Ovary (tissue), 7 donors: ENCODE measurements at regions not wholly inside any gene's neighbourhood (a gene's known extent, or its start where the extent isn't known, plus 50 kb on each side); places are given as distances from the start of the nearest gene placed in this dataset.

Source experiments
- DNase-seq, 5 donors: peaks; one replicate each; pipeline ENCODE4 v3.0.0-alpha.2; 2019 to 2020
- H3K27ac ChIP-seq, 2 donors: fragments of 200-600 bp; one replicate each; pipeline versions ENCODE4 v1.5.1 to v1.8.0; 2019 to 2022
- H3K27me3 ChIP-seq: fragments of 200-600 bp; one replicate; pipeline ENCODE4 v1.8.0; 2022
- H3K36me3 ChIP-seq: fragments of 200-600 bp; sonication (generic); one replicate; pipeline ENCODE4 v1.5.1; 2019
- H3K4me1 ChIP-seq: one replicate; pipeline ENCODE4 v1.8.1; 2013; ENCODE audit warnings: mild to moderate bottlenecking, moderate library complexity; ENCODE audit not compliant: insufficient read depth
- H3K4me3 ChIP-seq: fragments of 200-600 bp; sonication (generic); one replicate; pipeline ENCODE4 v1.5.1; 2017
- H3K9me3 ChIP-seq, 2 donors: fragments of 200-600 bp in 1 of 2; sonication (generic) in 1 of 2; one replicate each; pipeline versions ENCODE4 v1.5.1 to v1.8.1; 2013 to 2019; ENCODE audit warnings: mild to moderate bottlenecking in 1 of 2, moderate library complexity in 1 of 2
- CTCF ChIP-seq, 3 donors: fragments of 450-650 bp in 2 of 3; fragments of 200-600 bp in 1 of 3; IDR thresholded peaks; one replicate each; pipeline versions ENCODE4 v1.5.1 to v1.8.0; 2016 to 2022; ENCODE audit warnings: antibody characterized with exemption in 3 of 3, mild to moderate bottlenecking in 1 of 3
- EP300 ChIP-seq: sonication (generic); formaldehyde crosslinking; IDR thresholded peaks from one replicate; pipeline ENCODE4 v1.6.1; 2017; ENCODE audit warnings: antibody characterized with exemption
- POLR2A ChIP-seq: fragments of 450-650 bp; IDR thresholded peaks from one replicate; pipeline ENCODE4 v1.6.1; 2017; ENCODE audit warnings: antibody characterized with exemption, mild to moderate bottlenecking, moderate library complexity
- WGBS, 3 donors: extraction: QIAGEN DNeasy Blood & Tissue Kit in 1 of 3; methylation state at CpG; one replicate each; pipeline versions ENCODE4 v1.1.5 to v1.1.7; 2013 to 2017; 5-methylcytosine and 5-hydroxymethylcytosine counted together
- intact Hi-C, 4 donors: fragments of 100-400 bp; cut with DNase I; formaldehyde crosslinking; loops; one replicate each; pipeline versions ENCODE4 v1.11.0 to v1.15.1; 2022 to 2023
- donor health status: DM: no; HTN: no; CAD: no; lungs with moderate emphysema.
- donor health status: DM: no; HTN: no; CAD: no.
- donor health status: Bipolar disorder and iron deficiency.
- donor health status: DM: no; HTN: no; CAD: no.
- donor health status: DM: yes; HTN: yes; CAD: no.

GRCh38 chr3:43892061-43892460 lies 201.3 kb downstream of the ABHD5 start:
- Histone ChIP-seq H3K4me3 (no peak overlapping the region), H3K27ac (no peak overlapping the region), H3K4me1 (peaks cover 3% of the 10 kb centered on the region), H3K27me3 (no peaks in the 10 kb centered on the region), H3K9me3 (no peaks in the 10 kb centered on the region), H3K36me3 (no peaks in the 10 kb centered on the region)
- 60 to 61% (median 61%) methylated on average over 6 of the region's 6 CpGs for WGBS, 3 donors
- no peak for DNase-seq
- intact Hi-C loops = no loop called here
- TF ChIP-seq EP300 = no peak
- TF ChIP-seq POLR2A = no peak
- no peak for TF ChIP-seq CTCF (IDR thresholded peaks at IDR 0.05)

- TF ChIP-seq POLR2A (no peak), CTCF (IDR thresholded peaks at IDR 0.05) (no peak), EP300 (no peak)
- 40 to 53% (median 50%) methylated on average over 7 of the region's 7 CpGs for WGBS, 3 donors
- Histone ChIP-seq H3K36me3 (no peaks in the 10 kb centered on the region), H3K4me3 (no peak overlapping the region), H3K9me3 (no peaks in the 10 kb centered on the region), H3K4me1 (peaks cover 3% of the 10 kb centered on the region), H3K27me3 (no peaks in the 10 kb centered on the region), H3K27ac (no peak overlapping the region)
- DNase-seq = no peak
- intact Hi-C loops = no loop called here
Observed at GRCh38 chr3:43892526-43892925, 201.8 kb downstream of the ABHD5 start.

DNA sequence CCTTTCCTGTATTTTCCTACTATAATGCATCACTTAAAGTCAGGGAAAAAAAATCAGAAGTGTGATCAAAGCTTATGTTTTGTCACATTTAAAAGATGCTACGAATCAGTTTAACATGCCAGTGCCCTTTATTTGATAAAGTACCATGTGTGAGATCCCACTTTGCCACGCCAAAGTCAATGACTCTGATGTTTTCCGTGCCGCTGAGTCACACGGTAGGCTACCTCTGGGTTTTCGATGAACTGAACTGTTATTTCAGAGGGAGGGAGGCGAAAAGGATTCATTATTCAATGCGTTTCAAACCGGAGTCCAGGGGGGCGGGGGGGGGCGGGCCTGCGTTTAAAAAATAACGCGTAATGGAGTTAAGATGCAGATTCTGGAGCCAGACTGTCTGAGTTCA lies 203.0 kb downstream of the ABHD5 start:
- Histone ChIP-seq H3K4me3 (peak overlapping the region; percentile 40), H3K4me1 (peaks cover 3% of the 10 kb centered on the region), H3K36me3 (no peaks in the 10 kb centered on the region), H3K27ac (no peak overlapping the region), H3K27me3 (no peaks in the 10 kb centered on the region), H3K9me3 (no peaks in the 10 kb centered on the region)
- DNase-seq = no peak
- TF ChIP-seq POLR2A = no peak
- no peak for TF ChIP-seq EP300
- no peak for TF ChIP-seq CTCF (IDR thresholded peaks at IDR 0.05)
- 9 to 12% (median 12%) methylated on average over 14 of the region's 14 CpGs for WGBS, 3 donors
- intact Hi-C loops = no loop called here

GRCh38 chr3:43894176-43895049 lies 203.7 kb downstream of the ABHD5 start:
- intact Hi-C loops = no loop called here
- H3K4me3 ChIP-seq = peak overlapping the region; percentile 40
- no peaks in the 10 kb centered on the region for H3K36me3 ChIP-seq
- WGBS, 3 donors = 13 to 17% (median 16%) methylated on average over 62 to 63 of the region's 63 CpGs
- TF ChIP-seq POLR2A (peak; percentile 10), CTCF (IDR thresholded peaks at IDR 0.05) (no peak), EP300 (no peak)
- peak; percentile 73 to 88 (median 81) for DNase-seq
- no peaks in the 10 kb centered on the region for H3K9me3 ChIP-seq
- peaks cover 3% of the 10 kb centered on the region for H3K4me1 ChIP-seq
- no peaks in the 10 kb centered on the region for H3K27me3 ChIP-seq
- H3K27ac ChIP-seq = no peak overlapping the region
